Neuronal stem cell (in vitro differentiated cells): ENCODE measurements at regions not wholly inside any gene's neighbourhood (a gene's known extent, or its start where the extent isn't known, plus 50 kb on each side); places are given as distances from the start of the nearest gene placed in this dataset.

Source experiments
- DNase-seq: peaks from one replicate; pipeline ENCODE4 v3.0.0-alpha.2; 2013; ENCODE audit warnings: low spot score
- H2AFZ ChIP-seq: one replicate; pipeline ENCODE4 v1.6.1; 2013; ENCODE audit warnings: mild to moderate bottlenecking, low read length, inconsistent platforms
- H2AK5ac ChIP-seq: 2 replicates; pipeline ENCODE4 v1.6.1; 2013; ENCODE audit warnings: low read depth, mild to moderate bottlenecking, inconsistent platforms, low read length, moderate library complexity, mixed read lengths
- H2BK120ac ChIP-seq: 2 replicates; pipeline ENCODE4 v1.6.1; 2013; ENCODE audit warnings: low read depth, mild to moderate bottlenecking, inconsistent platforms, low read length, moderate library complexity, mixed read lengths
- H2BK12ac ChIP-seq: one replicate; pipeline ENCODE4 v1.6.1; 2013; ENCODE audit warnings: low read length, inconsistent platforms
- H2BK15ac ChIP-seq: 2 replicates; pipeline ENCODE4 v1.6.1; 2013; ENCODE audit warnings: mild to moderate bottlenecking, low read length, inconsistent platforms, mixed read lengths
- H2BK5ac ChIP-seq: one replicate; pipeline ENCODE4 v1.6.1; 2013; ENCODE audit warnings: inconsistent platforms, mild to moderate bottlenecking, low read length, moderate library complexity
- H3K14ac ChIP-seq: one replicate; pipeline ENCODE4 v1.6.1; 2013; ENCODE audit warnings: low read length, inconsistent platforms
- H3K18ac ChIP-seq: 2 replicates; pipeline ENCODE4 v1.6.1; 2013; ENCODE audit warnings: low read length, inconsistent platforms
- H3K23ac ChIP-seq: 2 replicates; pipeline ENCODE4 v1.6.1; 2013; ENCODE audit warnings: low read depth, mild to moderate bottlenecking, mixed read lengths, low read length, inconsistent platforms; ENCODE audit not compliant: poor library complexity
- H3K27ac ChIP-seq: replicated peaks from 3 replicates; pipeline ENCODE4 v1.5.1; 2013; ENCODE audit warnings: low read length, inconsistent platforms
- H3K27me3 ChIP-seq, 3 experiments: 2 replicates each; pipeline ENCODE4 v1.6.1; 2013; ENCODE audit warnings: low read length in 3 of 3, mild to moderate bottlenecking in 2 of 3, inconsistent platforms in 1 of 3, low read depth in 1 of 3, mixed read lengths in 1 of 3, moderate library complexity in 1 of 3; ENCODE audit not compliant: control insufficient read depth in 3 of 3, insufficient read depth in 3 of 3
- H3K36me3 ChIP-seq, 2 donors: replicated peaks in 1 of 2; 2 replicates each; pipeline ENCODE4 v1.6.1; 2013; ENCODE audit warnings: low read length in 2 of 2; ENCODE audit not compliant: control insufficient read depth in 2 of 2, insufficient read depth in 2 of 2
- H3K4ac ChIP-seq: 2 replicates; pipeline ENCODE4 v1.6.1; 2013; ENCODE audit warnings: inconsistent platforms, mild to moderate bottlenecking, low read length, moderate library complexity
- H3K4me1 ChIP-seq, 2 donors: 1 replicate in 1 of 2; 2 replicates in 1 of 2; pipeline ENCODE4 v1.6.1; 2013; ENCODE audit warnings: low read length in 2 of 2, low read depth in 1 of 2; ENCODE audit not compliant: control insufficient read depth in 2 of 2, insufficient read depth in 1 of 2
- H3K4me2 ChIP-seq: one replicate; pipeline ENCODE4 v1.6.1; 2013; ENCODE audit warnings: mild to moderate bottlenecking, low read length, inconsistent platforms; ENCODE audit not compliant: insufficient read depth, poor library complexity, severe bottlenecking
- H3K4me3 ChIP-seq, 2 donors: 2 replicates each; pipeline ENCODE4 v1.5.1; 2013; ENCODE audit warnings: low read length in 2 of 2, mild to moderate bottlenecking in 2 of 2, inconsistent platforms in 1 of 2, moderate library complexity in 1 of 2
- H3K79me1 ChIP-seq: one replicate; pipeline ENCODE4 v1.6.1; 2013; ENCODE audit warnings: low read depth, mild to moderate bottlenecking, inconsistent platforms, low read length, moderate library complexity
- H3K9ac ChIP-seq: one replicate; pipeline ENCODE4 v1.6.1; 2013; ENCODE audit warnings: mild to moderate bottlenecking, low read depth, low read length, inconsistent platforms; ENCODE audit not compliant: poor library complexity
- H3K9me3 ChIP-seq, 2 donors: replicated peaks in 1 of 2; 2 replicates each; pipeline versions ENCODE3 to v1.6.1; 2013; ENCODE audit warnings: low read length in 2 of 2, mild to moderate bottlenecking in 2 of 2, inconsistent platforms in 1 of 2, low read depth in 1 of 2, mixed read lengths in 1 of 2, moderate library complexity in 1 of 2; ENCODE audit not compliant: control insufficient read depth in 2 of 2, insufficient read depth in 1 of 2
- H4K8ac ChIP-seq: one replicate; pipeline ENCODE4 v1.6.1; 2013; ENCODE audit warnings: low read depth, mild to moderate bottlenecking, inconsistent platforms, low read length, moderate library complexity
- H4K91ac ChIP-seq: one replicate; pipeline ENCODE4 v1.6.1; 2013; ENCODE audit warnings: low read length, low read depth, mild to moderate bottlenecking, inconsistent platforms; ENCODE audit not compliant: poor library complexity
- WGBS, 2 donors: extraction: QIAGEN DNeasy Blood & Tissue Kit; methylation state at CpG; one replicate each; pipeline ENCODE4 v1.1.7; 2013; ENCODE audit warnings: missing lambda C conversion rate in 2 of 2, mixed read lengths in 1 of 2; ENCODE audit not compliant: insufficient read length in 2 of 2, insufficient replicate concordance in 1 of 2; ENCODE audit errors: extremely low coverage in 2 of 2; 5-methylcytosine and 5-hydroxymethylcytosine counted together

- Histone ChIP-seq H3K79me1 (no peaks in the 10 kb centered on the region), H2AFZ (no peak overlapping the region), H4K8ac (no peak overlapping the region), H2BK12ac (no peak overlapping the region), H3K4me2 (no peak overlapping the region), H3K27ac (no peak overlapping the region), H2BK15ac (no peak overlapping the region), H2BK120ac (no peak overlapping the region), H3K14ac (no peak overlapping the region), H3K18ac (no peak overlapping the region), H3K4me3 (no peak overlapping the region), H3K9ac (no peak overlapping the region), H3K27me3 (no peaks in the 10 kb centered on the region), H2BK5ac (no peak overlapping the region), H3K4ac (no peak overlapping the region), H2AK5ac (no peak overlapping the region), H3K23ac (no peak overlapping the region), H3K4me1 (no peaks in the 10 kb centered on the region), H4K91ac (no peak overlapping the region), H3K36me3 (no peaks in the 10 kb centered on the region), H3K9me3 (no peaks in the 10 kb centered on the region)
- no CpG with 5 or more reads among the region's 9 CpGs for WGBS, 2 donors
- peak; percentile 83 for DNase-seq
These were observed 126.3 kb upstream of the NT5E start for GRCh38 chr6:85323435-85324040.

GRCh38 chr6:85322446-85323105 lies 127.3 kb upstream of the NT5E start:
- H3K4me3 ChIP-seq, result no peak overlapping the region

GRCh38 chr6:85321906-85322305 lies 128.0 kb upstream of the NT5E start:
- no CpG with 5 or more reads among the region's 2 CpGs for WGBS, 2 donors
- Histone ChIP-seq H2AK5ac (no peak overlapping the region), H3K4me2 (no peak overlapping the region), H3K4me1 (no peaks in the 10 kb centered on the region), H3K14ac (no peak overlapping the region), H3K4me3 (no peak overlapping the region), H3K36me3 (no peaks in the 10 kb centered on the region), H3K4ac (no peak overlapping the region), H3K79me1 (no peaks in the 10 kb centered on the region), H3K27me3 (no peaks in the 10 kb centered on the region), H2BK120ac (no peak overlapping the region), H3K27ac (no peak overlapping the region), H3K23ac (no peak overlapping the region), H2AFZ (no peak overlapping the region), H3K9me3 (peaks cover 0 to 6% of the 10 kb centered on the region in 2 donors), H2BK5ac (no peak overlapping the region), H2BK15ac (no peak overlapping the region), H4K8ac (no peak overlapping the region), H3K9ac (no peak overlapping the region), H2BK12ac (no peak overlapping the region), H3K18ac (no peak overlapping the region), H4K91ac (no peak overlapping the region)
- no peak for DNase-seq

More at GRCh38 chr6:85322446-85323105, 127.3 kb upstream of the NT5E start:
- Histone ChIP-seq H3K79me1 (no peaks in the 10 kb centered on the region), H4K91ac (no peak overlapping the region), H3K9me3 (peaks cover 0 to 6% of the 10 kb centered on the region in 2 donors), H2BK120ac (no peak overlapping the region), H4K8ac (no peak overlapping the region), H3K27ac (no peak overlapping the region), H3K4ac (no peak overlapping the region), H2AK5ac (no peak overlapping the region), H3K18ac (no peak overlapping the region), H2BK12ac (no peak overlapping the region), H3K36me3 (no peaks in the 10 kb centered on the region), H3K23ac (no peak overlapping the region), H3K14ac (no peak overlapping the region), H3K4me2 (no peak overlapping the region), H3K9ac (no peak overlapping the region), H3K4me1 (no peaks in the 10 kb centered on the region), H2BK15ac (no peak overlapping the region), H2AFZ (no peak overlapping the region), H3K27me3 (no peaks in the 10 kb centered on the region), H2BK5ac (no peak overlapping the region)
- DNase-seq, result no peak
- WGBS, 2 donors, result no CpG with 5 or more reads among the region's 2 CpGs

GRCh38 chr6:85314586-85314985 lies 135.3 kb upstream of the NT5E start:
- Histone ChIP-seq H3K9ac (no peak overlapping the region), H2BK15ac (no peak overlapping the region), H3K27me3 (no peaks in the 10 kb centered on the region), H3K18ac (no peak overlapping the region), H3K9me3 (peaks cover 0 to 8% of the 10 kb centered on the region in 2 donors), H2AK5ac (no peak overlapping the region), H3K14ac (no peak overlapping the region), H2AFZ (no peak overlapping the region), H2BK120ac (no peak overlapping the region), H2BK12ac (no peak overlapping the region), H4K91ac (no peak overlapping the region), H2BK5ac (no peak overlapping the region), H3K4me3 (no peak overlapping the region), H3K36me3 (no peaks in the 10 kb centered on the region), H3K4me2 (no peak overlapping the region), H3K4ac (no peak overlapping the region), H3K4me1 (no peaks in the 10 kb centered on the region), H3K23ac (no peak overlapping the region), H3K27ac (no peak overlapping the region), H4K8ac (no peak overlapping the region), H3K79me1 (no peaks in the 10 kb centered on the region)
- DNase-seq, result no peak
- WGBS, 2 donors, result no CpG with 5 or more reads among the region's 7 CpGs
